HEK293 (cell line): ENCODE measurements at regions not wholly inside any gene's neighbourhood (a gene's known extent, or its start where the extent isn't known, plus 50 kb on each side); places are given as distances from the start of the nearest gene placed in this dataset.
A peak's percentile ranks its signal among the peaks of the same experiment; 100 is the strongest.

Experiments used
- CTCF ChIA-PET: fragments of 350-600 bp; formaldehyde crosslinking; extraction: SDS; loops from one replicate; lab custom pipeline; 2021; ENCODE audit warnings: antibody characterized with exemption; lab: Yijun Ruan, JAX
- POLR2A ChIA-PET: fragments of 300-600 bp; formaldehyde crosslinking; extraction: SDS; loops from one replicate; lab custom pipeline; 2020; ENCODE audit warnings: antibody characterized with exemption, inconsistent platforms; lab: Yijun Ruan, JAX
- H3K27ac ChIP-seq: fragments of 200-500 bp; sonication (Bioruptor generic); 2 replicates; pipeline ENCODE4 v1.5.1; 2014; ENCODE audit warnings: low read depth, low read length, control low read depth, inconsistent platforms; ENCODE audit errors: extremely low read depth
- H3K36me3 ChIP-seq, 2 experiments: fragments of 200-500 bp in 1 of 2; sonication (Bioruptor generic) in 1 of 2; 1 replicate in 1 of 2; 2 replicates in 1 of 2; pipeline ENCODE4 v1.5.1; 2014 to 2017; ENCODE audit warnings: inconsistent platforms in 2 of 2, low read length in 2 of 2; ENCODE audit not compliant: control insufficient read depth in 2 of 2, insufficient read depth in 1 of 2
- H3K4me1 ChIP-seq: fragments of 200-500 bp; sonication (Bioruptor generic); 2 replicates; pipeline ENCODE4 v1.5.1; 2014; ENCODE audit warnings: mild to moderate bottlenecking, low read length, inconsistent platforms; ENCODE audit not compliant: control insufficient read depth, insufficient read depth
- H3K4me3 ChIP-seq: 2 replicates; pipeline ENCODE4 v1.5.1; 2011; ENCODE audit warnings: low read depth, mild to moderate bottlenecking, control low read depth, low read length, moderate library complexity
- H3K9me3 ChIP-seq: fragments of 200-500 bp; sonication (Bioruptor generic); 2 replicates; pipeline ENCODE4 v1.5.1; 2014; ENCODE audit warnings: low read depth, low read length, inconsistent platforms; ENCODE audit not compliant: control insufficient read depth, insufficient read depth
- CTCF ChIP-seq: fragments of 450-650 bp; formaldehyde crosslinking; IDR thresholded peaks from 2 replicates; pipeline ENCODE4 v1.5.1; 2016; ENCODE audit warnings: missing biosample characterization, missing genetic modification characterization
- EGR2 ChIP-seq: fragments of 450-650 bp; formaldehyde crosslinking; IDR thresholded peaks from 2 replicates; pipeline ENCODE4 v1.5.1; 2016; ENCODE audit warnings: low read depth, missing biosample characterization, missing genetic modification characterization
- GLIS2 ChIP-seq: fragments of 450-650 bp; formaldehyde crosslinking; IDR thresholded peaks from 2 replicates; pipeline ENCODE4 v1.5.1; 2016; ENCODE audit warnings: missing biosample characterization, missing genetic modification characterization
- MEIS1 ChIP-seq: sonication (generic); formaldehyde crosslinking; IDR thresholded peaks from 2 replicates; pipeline ENCODE4 v1.8.1; 2022; ENCODE audit warnings: missing genetic modification reagents, mild to moderate bottlenecking, borderline replicate concordance
- TCF7L2 ChIP-seq: IDR thresholded peaks from 2 replicates; pipeline ENCODE4 v1.6.1; 2011; ENCODE audit warnings: low read depth, mild to moderate bottlenecking, inconsistent platforms, low read length, moderate library complexity, borderline replicate concordance
- TSHZ1 ChIP-seq: fragments of 450-650 bp; formaldehyde crosslinking; IDR thresholded peaks from 2 replicates; pipeline ENCODE4 v1.5.1; 2016; ENCODE audit warnings: missing biosample characterization, missing genetic modification characterization, borderline replicate concordance
- ZBTB48 ChIP-seq: fragments of 450-650 bp; formaldehyde crosslinking; IDR thresholded peaks from 2 replicates; pipeline ENCODE4 v1.5.1; 2016; ENCODE audit warnings: missing biosample characterization, missing genetic modification characterization
- ZIC2 ChIP-seq: fragments of 450-650 bp; formaldehyde crosslinking; IDR thresholded peaks from 2 replicates; pipeline ENCODE4 v1.5.1; 2016; ENCODE audit warnings: missing biosample characterization, missing genetic modification characterization
- ZNF133 ChIP-seq: fragments of 450-650 bp; formaldehyde crosslinking; IDR thresholded peaks from 2 replicates; pipeline ENCODE4 v1.5.1; 2016; ENCODE audit warnings: missing biosample characterization, missing genetic modification characterization
- ZNF148 ChIP-seq: fragments of 450-650 bp; formaldehyde crosslinking; IDR thresholded peaks from 2 replicates; pipeline ENCODE4 v1.5.0; 2017; ENCODE audit warnings: missing biosample characterization, missing genetic modification characterization, borderline replicate concordance
- ZNF157 ChIP-seq: fragments of 450-650 bp; formaldehyde crosslinking; IDR thresholded peaks from 2 replicates; pipeline ENCODE4 v1.5.1; 2016; ENCODE audit warnings: missing biosample characterization, missing genetic modification characterization
- ZNF248 ChIP-seq: fragments of 450-650 bp; formaldehyde crosslinking; IDR thresholded peaks from 2 replicates; pipeline ENCODE4 v1.5.1; 2017; ENCODE audit warnings: missing biosample characterization, missing genetic modification characterization
- ZNF266 ChIP-seq: fragments of 450-650 bp; formaldehyde crosslinking; IDR thresholded peaks from 2 replicates; pipeline ENCODE4 v1.5.1; 2016; ENCODE audit warnings: missing biosample characterization, missing genetic modification characterization, low read depth
- ZNF274 ChIP-seq, 2 experiments: fragments of 200-500 bp in 1 of 2; fragments of 450-650 bp in 1 of 2; sonication (Bioruptor generic) in 1 of 2; formaldehyde crosslinking in 1 of 2; IDR thresholded peaks; 2 replicates each; pipeline versions ENCODE4 v1.5.1 to v1.6.1; 2014 to 2016; ENCODE audit warnings: borderline replicate concordance in 1 of 2, inconsistent platforms in 1 of 2, low read length in 1 of 2, missing biosample characterization in 1 of 2, missing genetic modification characterization in 1 of 2
- ZNF292 ChIP-seq: fragments of 450-650 bp; formaldehyde crosslinking; IDR thresholded peaks from 2 replicates; pipeline ENCODE4 v1.5.1; 2016; ENCODE audit warnings: low read depth, missing biosample characterization, missing genetic modification characterization, borderline replicate concordance
- ZNF394 ChIP-seq: fragments of 450-650 bp; formaldehyde crosslinking; IDR thresholded peaks from 2 replicates; pipeline ENCODE4 v1.5.1; 2016; ENCODE audit warnings: missing biosample characterization, missing genetic modification characterization, mild to moderate bottlenecking, moderate library complexity, borderline replicate concordance
- ZNF792 ChIP-seq: fragments of 450-650 bp; formaldehyde crosslinking; IDR thresholded peaks from 2 replicates; pipeline ENCODE4 v1.5.1; 2016; ENCODE audit warnings: missing biosample characterization, missing genetic modification characterization
- ZSCAN4 ChIP-seq: fragments of 450-650 bp; formaldehyde crosslinking; IDR thresholded peaks from 2 replicates; pipeline ENCODE4 v1.5.1; 2017; ENCODE audit warnings: missing biosample characterization, missing genetic modification characterization

GRCh38 chr10:128278362-128278761, 152.1 kb upstream of the MKI67 start:
- Histone ChIP-seq H3K27ac (no peak overlapping the region), H3K4me3 (no peak overlapping the region), H3K9me3 (no peaks in the 10 kb centered on the region), H3K36me3 (no peaks in the 10 kb centered on the region), H3K4me1 (0 out of 2 replicates have a peak, but pooled peaks cover 3% of the 10 kb centered on the region)
- CTCF ChIA-PET: interaction anchor here (1.1 to 1.3 kb wide), 3 partner anchors 10 to 67 kb away, joined by 3 to 4 read pairs (median 4); no protein-coding TSS in a partner anchor
- TF ChIP-seq ZNF133 (tag by site-specific recombination): no peak
- 0 out of 2 replicates have a peak, but pooled peaks have one; percentile 10 for TF ChIP-seq ZIC2
- POLR2A ChIA-PET: no interaction called here

GRCh38 chr10:128280271-128280670, 154.0 kb upstream of the MKI67 start:
- POLR2A ChIA-PET: no interaction called here
- Histone ChIP-seq H3K36me3 (no peaks in the 10 kb centered on the region), H3K9me3 (no peaks in the 10 kb centered on the region), H3K27ac (no peak overlapping the region), H3K4me3 (no peak overlapping the region), H3K4me1 (0 out of 2 replicates have a peak, but pooled peaks cover 3% of the 10 kb centered on the region)
- TF ChIP-seq EGR2 (peak; percentile 44), ZBTB48 (tag by site-specific recombination) (no peak)
- CTCF ChIA-PET: interaction anchor here (0.6 kb wide), 1 partner anchor 16 kb away, joined by 3 read pairs; no protein-coding TSS in a partner anchor

- Histone ChIP-seq H3K9me3 (no peaks in the 10 kb centered on the region), H3K4me3 (no peak overlapping the region), H3K4me1 (no peaks in the 10 kb centered on the region), H3K36me3 (no peaks in the 10 kb centered on the region), H3K27ac (no peak overlapping the region)
- CTCF ChIA-PET: interaction anchor here (0.5 kb wide), 1 partner anchor 241 kb away, joined by 4 read pairs; no protein-coding TSS in a partner anchor
- TF ChIP-seq ZSCAN4 (tag by site-specific recombination) (peak; percentile 94), ZNF148 (tag by site-specific recombination) (no peak), ZNF292 (tag by site-specific recombination) (no peak)
- TF ChIP-seq, all 188 proteins: peak for 1
- POLR2A ChIA-PET: no interaction called here
Measured at GRCh38 chr10:128281343-128281742, 155.1 kb upstream of the MKI67 start.

- no peaks in the 10 kb centered on the region for H3K36me3 ChIP-seq
- no peaks in the 10 kb centered on the region for H3K4me1 ChIP-seq
- H3K4me3 ChIP-seq: no peak overlapping the region
- H3K27ac ChIP-seq: no peak overlapping the region
- ChIA-PET CTCF (no interaction called here), POLR2A (no interaction called here)
- H3K9me3 ChIP-seq: no peaks in the 10 kb centered on the region
- TF ChIP-seq TCF7L2: no peak
- no peak for TF ChIP-seq ZNF266
- TF ChIP-seq ZNF792: no peak
- TF ChIP-seq ZNF248 (tag by site-specific recombination): no peak
- no peak for TF ChIP-seq TSHZ1
- no peak for TF ChIP-seq ZNF157 (tag by site-specific recombination)
- no peak for TF ChIP-seq ZNF394 (tag by site-specific recombination)
- TF ChIP-seq CTCF (tag by site-specific recombination): no peak
- TF ChIP-seq MEIS1 (CRISPR knock-in tag): no peak
- no peak for TF ChIP-seq GLIS2 (tag by site-specific recombination)
- no peak for TF ChIP-seq ZNF274 (IDR thresholded peaks at IDR 0.05; ENCODE audit: low read length)
- no peak for TF ChIP-seq ZNF274 (tag by site-specific recombination; IDR thresholded peaks at IDR 0.05; ENCODE audit: borderline replicate concordance)
Measured at GRCh38 chr10:128281861-128282260, 155.6 kb upstream of the MKI67 start.
